Activated naive CD8-positive, alpha-beta T cell (primary cell): ENCODE measurements at regions not wholly inside any gene's neighbourhood (a gene's known extent, or its start where the extent isn't known, plus 50 kb on each side); places are given as distances from the start of the nearest gene placed in this dataset.

Source experiments
- H3K27ac Mint-ChIP-seq: one replicate; pipeline ENCODE4 v1.8.0; 2021; ENCODE audit warnings: mixed read lengths
- H3K27me3 Mint-ChIP-seq: one replicate; pipeline ENCODE4 v1.8.0; 2021; ENCODE audit warnings: mixed read lengths
- H3K36me3 Mint-ChIP-seq: one replicate; pipeline ENCODE4 v1.8.0; 2021; ENCODE audit warnings: mixed read lengths
- H3K4me1 Mint-ChIP-seq: one replicate; pipeline ENCODE4 v1.8.0; 2021; ENCODE audit warnings: low read depth, mixed read lengths
- H3K4me3 Mint-ChIP-seq: one replicate; pipeline ENCODE4 v1.8.0; 2021; ENCODE audit warnings: mild to moderate bottlenecking, mixed read lengths
- H3K9me3 Mint-ChIP-seq: one replicate; pipeline ENCODE4 v1.8.0; 2021; ENCODE audit warnings: low read depth, mixed read lengths

DNA sequence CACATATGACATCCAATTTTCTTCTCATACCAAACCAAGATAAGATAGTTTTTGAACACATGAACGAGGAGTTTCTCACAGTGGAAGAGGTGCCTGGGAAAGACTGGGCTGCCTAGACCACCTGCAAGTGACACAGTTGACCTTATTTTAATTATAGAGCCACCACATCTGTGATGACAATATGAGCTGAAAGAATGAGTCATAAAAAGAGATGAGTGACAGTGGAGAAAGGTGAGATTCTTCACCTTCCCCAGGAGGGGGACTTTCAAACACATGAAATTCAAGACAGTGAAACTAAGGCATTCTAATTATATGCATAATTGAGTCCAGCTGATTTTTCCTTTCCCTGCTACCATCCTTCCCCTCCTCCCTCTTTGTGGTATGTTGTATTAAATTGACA, 475.5 kb downstream of the NXPH1 start:
- H3K4me1 Mint-ChIP-seq: no peaks in the 10 kb centered on the region
- no peak overlapping the region for H3K27ac Mint-ChIP-seq
- H3K9me3 Mint-ChIP-seq: peaks cover 4% of the 10 kb centered on the region

DNA sequence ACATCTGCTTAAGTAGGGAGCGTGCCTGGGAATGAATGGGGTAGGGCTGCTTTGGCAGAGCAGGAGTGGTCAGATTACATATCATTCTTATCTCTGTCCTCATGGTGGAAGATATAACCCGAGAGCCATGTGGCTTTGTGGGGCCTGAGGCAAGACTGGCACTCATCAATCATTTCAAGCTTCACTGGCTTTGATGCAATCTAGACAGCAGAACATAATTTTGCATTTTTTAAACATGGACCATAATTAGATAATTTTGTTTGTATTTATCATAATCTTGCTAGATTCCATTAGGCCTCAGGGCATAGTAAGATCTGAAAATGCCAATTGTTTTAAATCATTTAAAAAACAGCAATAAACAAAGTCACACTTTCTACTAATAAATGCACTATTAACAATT, 480.3 kb downstream of the NXPH1 start:
- H3K4me3 Mint-ChIP-seq: no peak overlapping the region
- H3K36me3 Mint-ChIP-seq: no peaks in the 10 kb centered on the region
- no peak overlapping the region for H3K27ac Mint-ChIP-seq
- peaks cover 4% of the 10 kb centered on the region for H3K9me3 Mint-ChIP-seq
- H3K4me1 Mint-ChIP-seq: no peaks in the 10 kb centered on the region
- H3K27me3 Mint-ChIP-seq: no peaks in the 10 kb centered on the region

More for the DNA sequence above, 475.5 kb downstream of the NXPH1 start:
- no peaks in the 10 kb centered on the region for H3K36me3 Mint-ChIP-seq
- no peak overlapping the region for H3K4me3 Mint-ChIP-seq
- H3K27me3 Mint-ChIP-seq: no peaks in the 10 kb centered on the region

DNA sequence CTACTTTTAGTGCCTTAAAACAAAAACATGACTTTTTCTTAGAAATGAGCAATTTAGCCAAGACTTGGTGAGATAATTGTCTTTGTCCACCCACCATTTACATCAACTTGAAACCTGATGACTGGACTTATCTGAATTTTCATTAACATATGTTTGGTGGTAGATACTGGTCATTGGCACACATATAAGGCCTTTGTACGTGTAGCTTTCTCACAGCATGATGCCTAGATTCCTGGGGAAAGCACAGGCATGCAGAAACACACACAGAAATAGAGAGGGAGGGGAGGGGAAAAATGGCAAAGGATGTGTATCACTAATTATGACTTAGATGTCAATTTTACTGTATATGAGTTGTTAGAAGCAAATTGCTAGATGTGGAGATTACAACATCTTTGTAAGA, 488.4 kb downstream of the NXPH1 start:
- Mint-ChIP-seq H3K4me3 (no peak overlapping the region), H3K27me3 (no peaks in the 10 kb centered on the region), H3K36me3 (no peaks in the 10 kb centered on the region), H3K9me3 (peaks cover 11% of the 10 kb centered on the region), H3K27ac (no peak overlapping the region), H3K4me1 (no peaks in the 10 kb centered on the region)

DNA sequence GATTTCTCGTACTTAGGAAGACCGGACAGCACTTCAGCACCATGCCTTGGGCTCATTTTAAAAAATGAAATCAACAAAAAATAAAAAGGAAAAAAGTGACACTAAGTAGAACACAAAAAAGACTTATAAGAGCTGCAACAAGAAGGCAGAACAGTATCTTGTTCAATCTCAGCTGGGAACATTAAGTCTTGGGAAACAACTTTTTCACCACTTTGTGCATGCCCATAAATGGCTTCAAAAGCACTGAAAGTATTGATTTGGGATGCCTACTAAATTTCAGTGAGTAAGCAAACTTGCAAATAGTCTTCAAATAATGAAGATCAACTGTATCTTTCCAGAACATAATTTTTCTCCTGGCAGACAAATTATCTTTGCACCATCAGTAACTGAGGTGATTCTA, 489.3 kb downstream of the NXPH1 start:
- Mint-ChIP-seq H3K36me3 (no peaks in the 10 kb centered on the region), H3K4me3 (no peak overlapping the region), H3K4me1 (no peaks in the 10 kb centered on the region), H3K27me3 (no peaks in the 10 kb centered on the region), H3K9me3 (peaks cover 11% of the 10 kb centered on the region), H3K27ac (no peak overlapping the region)

DNA sequence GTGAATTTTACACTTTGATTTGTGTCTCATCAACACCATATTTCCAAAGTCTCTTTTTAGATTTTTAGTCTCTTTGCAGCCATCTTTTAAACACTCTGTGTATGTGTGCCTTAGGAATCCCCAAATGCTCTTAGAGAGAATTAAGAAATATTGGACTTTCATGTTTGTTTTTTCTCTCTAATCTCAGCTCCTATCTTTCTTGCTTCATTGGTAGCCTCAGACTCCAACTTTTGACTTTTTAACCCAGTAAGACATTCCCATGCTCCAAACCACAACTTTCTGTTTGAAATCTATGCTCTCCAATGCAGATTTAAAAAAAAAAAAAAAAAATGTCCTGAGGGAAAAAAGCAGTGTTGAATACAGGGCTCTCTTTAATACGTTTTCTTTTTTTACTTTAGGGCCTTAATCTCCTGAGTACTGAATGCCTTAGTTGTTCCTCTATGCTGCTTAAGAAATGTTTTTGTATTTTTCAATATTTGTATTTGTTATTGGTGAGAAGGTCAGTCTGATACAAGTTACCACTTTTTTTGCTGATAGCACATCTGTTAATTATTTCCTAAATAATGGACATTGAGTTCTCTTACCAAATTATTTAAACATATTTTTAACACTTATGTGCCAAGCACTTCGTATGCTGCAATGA, 489.9 kb downstream of the NXPH1 start:
- no peaks in the 10 kb centered on the region for H3K27me3 Mint-ChIP-seq
- peaks cover 11% of the 10 kb centered on the region for H3K9me3 Mint-ChIP-seq
- H3K4me3 Mint-ChIP-seq: no peak overlapping the region
- H3K36me3 Mint-ChIP-seq: no peaks in the 10 kb centered on the region
- H3K4me1 Mint-ChIP-seq: no peaks in the 10 kb centered on the region
- H3K27ac Mint-ChIP-seq: no peak overlapping the region

DNA sequence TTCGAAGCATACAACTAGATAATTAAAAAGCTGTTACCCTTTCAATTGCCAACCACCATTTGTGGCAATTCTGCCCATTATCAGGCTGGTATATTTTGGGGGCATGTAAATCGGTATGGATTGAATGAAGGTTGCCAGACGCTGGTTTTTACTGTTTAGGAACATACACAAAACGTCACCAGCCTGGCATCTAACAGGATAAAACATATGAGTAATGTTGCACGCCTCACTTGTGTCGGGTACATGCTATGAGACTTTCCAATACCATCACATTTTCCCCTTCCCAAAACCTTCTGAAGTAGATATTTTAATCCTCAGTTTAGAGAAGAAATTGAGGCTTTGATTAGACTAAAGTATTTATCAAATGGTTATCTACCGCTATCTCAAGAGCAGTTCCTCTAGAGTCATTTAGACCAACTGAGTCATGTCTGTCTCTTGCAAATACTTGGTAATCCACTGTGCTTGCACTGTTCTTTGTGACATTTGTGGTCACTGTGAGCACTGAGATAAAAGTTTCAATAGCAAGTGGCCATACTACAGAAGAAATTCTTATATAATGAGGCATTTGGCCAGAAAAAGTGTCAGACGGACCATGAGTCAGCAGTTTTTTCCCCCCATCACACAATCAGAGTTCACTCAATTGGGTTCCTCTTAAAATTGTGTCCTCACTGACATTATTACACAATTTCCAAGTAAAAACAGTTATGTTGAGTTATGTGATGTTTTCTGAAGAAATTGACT, 498.7 kb downstream of the NXPH1 start:
- Mint-ChIP-seq H3K4me1 (no peaks in the 10 kb centered on the region), H3K27ac (no peak overlapping the region), H3K4me3 (no peak overlapping the region), H3K27me3 (no peaks in the 10 kb centered on the region), H3K36me3 (no peaks in the 10 kb centered on the region), H3K9me3 (no peaks in the 10 kb centered on the region)

DNA sequence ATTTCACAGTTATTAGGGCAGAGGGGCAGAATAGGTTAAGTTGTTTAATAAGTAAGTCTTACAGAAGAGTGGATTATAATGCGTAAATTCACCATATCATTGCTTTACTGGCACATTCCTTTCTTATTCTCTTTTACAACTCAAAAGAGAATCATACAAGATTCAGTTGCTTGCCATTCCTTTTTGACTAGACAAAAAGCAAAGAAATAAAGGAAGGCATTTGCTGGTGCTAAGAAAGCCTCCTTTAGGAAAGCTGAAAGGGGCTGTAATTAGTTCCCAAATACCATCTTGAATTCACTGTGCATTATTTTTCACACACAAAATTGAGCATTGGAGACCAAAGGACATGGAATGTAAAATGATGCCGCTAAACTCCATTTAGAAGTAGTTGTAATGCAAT, 499.3 kb downstream of the NXPH1 start:
- no peaks in the 10 kb centered on the region for H3K4me1 Mint-ChIP-seq
- no peak overlapping the region for H3K4me3 Mint-ChIP-seq
- H3K27ac Mint-ChIP-seq: no peak overlapping the region
- no peaks in the 10 kb centered on the region for H3K36me3 Mint-ChIP-seq
- H3K27me3 Mint-ChIP-seq: no peaks in the 10 kb centered on the region
- no peaks in the 10 kb centered on the region for H3K9me3 Mint-ChIP-seq

DNA sequence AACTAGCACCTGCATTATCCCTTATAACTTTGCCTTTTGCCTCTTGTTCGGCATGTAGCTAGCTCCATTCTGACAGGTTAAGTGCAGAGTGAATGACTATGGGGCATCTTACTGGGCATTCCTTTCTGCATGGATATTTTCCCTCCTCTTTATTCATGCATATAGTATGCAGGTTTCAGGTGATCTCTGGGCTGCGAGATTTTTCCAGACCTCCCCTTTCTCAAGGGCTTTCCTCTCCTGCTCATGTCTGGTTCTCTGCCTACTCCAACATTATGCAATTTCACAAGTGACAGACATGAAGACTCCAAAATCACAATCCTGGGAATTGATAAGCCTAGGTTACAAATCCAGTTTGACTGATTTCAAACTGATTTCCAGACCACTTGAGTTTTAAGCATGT, 503.8 kb downstream of the NXPH1 start:
- Mint-ChIP-seq H3K4me3 (no peak overlapping the region), H3K9me3 (peaks cover 5% of the 10 kb centered on the region), H3K36me3 (no peaks in the 10 kb centered on the region), H3K4me1 (no peaks in the 10 kb centered on the region), H3K27me3 (no peaks in the 10 kb centered on the region), H3K27ac (no peak overlapping the region)

DNA sequence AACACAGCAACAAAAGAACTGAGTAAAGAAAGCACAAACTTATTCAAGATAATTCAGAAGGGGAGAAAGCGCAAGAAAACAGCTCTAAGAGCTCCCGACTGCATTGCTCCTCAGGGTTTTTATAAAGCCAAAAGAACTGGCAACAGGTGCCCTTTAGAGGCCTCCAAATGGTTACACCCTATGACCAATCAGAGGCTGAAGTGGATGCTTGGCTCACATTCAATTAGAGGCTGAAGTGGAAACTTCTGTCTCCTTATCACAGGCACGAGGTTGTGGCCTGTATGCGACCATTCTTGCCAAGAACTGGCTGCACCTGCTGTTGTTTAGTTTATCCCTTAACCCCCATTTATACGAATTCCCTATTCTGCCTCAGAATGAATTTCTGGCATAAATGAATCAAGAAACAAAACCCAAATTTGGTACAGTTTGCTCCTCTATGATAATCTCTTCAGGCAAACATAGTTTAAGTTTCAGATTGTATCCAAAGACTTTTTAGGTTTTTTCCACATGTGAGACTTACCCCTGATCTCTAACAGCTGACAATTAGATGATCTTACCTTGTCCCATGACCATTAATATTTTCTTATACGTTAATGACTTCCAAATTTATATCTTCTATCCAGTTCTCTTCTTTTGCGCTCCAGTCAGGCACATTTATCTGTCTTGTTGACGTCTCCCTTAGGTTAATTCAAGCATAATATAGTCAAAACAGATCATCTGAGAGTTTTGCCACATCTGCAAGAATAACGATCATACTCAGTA, 504.8 kb downstream of the NXPH1 start:
- Mint-ChIP-seq H3K27me3 (no peaks in the 10 kb centered on the region), H3K4me3 (no peak overlapping the region), H3K27ac (no peak overlapping the region), H3K4me1 (no peaks in the 10 kb centered on the region), H3K9me3 (peaks cover 5% of the 10 kb centered on the region), H3K36me3 (no peaks in the 10 kb centered on the region)

DNA sequence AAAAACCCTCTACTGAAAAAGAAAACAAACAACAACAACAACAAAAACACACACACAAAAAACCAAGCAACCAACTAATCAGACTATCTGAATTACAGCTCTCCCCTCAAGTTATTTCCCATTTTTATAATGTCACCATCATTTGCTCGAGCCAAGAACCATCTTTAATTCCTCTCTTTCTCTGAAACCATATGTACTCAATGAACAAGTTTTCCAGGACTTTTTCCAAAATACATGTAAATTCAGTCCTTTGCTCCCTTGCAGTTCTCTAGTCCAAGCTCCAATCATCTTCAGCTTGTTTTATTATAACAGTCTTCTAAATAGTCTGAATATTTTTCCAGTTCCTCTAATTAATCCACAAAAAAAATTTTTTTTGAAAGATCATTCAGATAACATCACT, 506.0 kb downstream of the NXPH1 start:
- peaks cover 5% of the 10 kb centered on the region for H3K9me3 Mint-ChIP-seq
- no peaks in the 10 kb centered on the region for H3K36me3 Mint-ChIP-seq
- no peak overlapping the region for H3K27ac Mint-ChIP-seq
- no peak overlapping the region for H3K4me3 Mint-ChIP-seq
- H3K27me3 Mint-ChIP-seq: no peaks in the 10 kb centered on the region
- no peaks in the 10 kb centered on the region for H3K4me1 Mint-ChIP-seq

DNA sequence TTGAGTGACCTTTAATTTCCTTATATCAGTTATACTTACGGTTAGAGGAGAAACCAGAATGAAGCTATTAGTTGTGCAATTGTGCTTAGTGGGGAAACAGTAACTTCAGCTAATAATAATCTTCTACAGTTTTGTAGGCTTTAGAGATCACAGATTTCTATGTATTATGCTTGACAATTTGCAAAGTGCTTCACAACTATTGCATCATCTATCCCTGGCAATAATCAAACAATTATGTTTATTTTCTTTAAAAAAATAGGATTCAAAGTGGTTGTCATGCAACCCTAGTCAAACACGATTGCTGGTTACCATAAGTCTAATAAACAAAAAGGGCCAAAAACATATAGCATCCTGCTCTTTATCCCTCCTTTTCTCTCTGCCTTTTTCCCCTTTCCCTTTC, 530.3 kb downstream of the NXPH1 start:
- H3K27ac Mint-ChIP-seq: no peak overlapping the region
- H3K9me3 Mint-ChIP-seq: peaks cover 2% of the 10 kb centered on the region
- H3K27me3 Mint-ChIP-seq: no peaks in the 10 kb centered on the region
- no peak overlapping the region for H3K4me3 Mint-ChIP-seq
- no peaks in the 10 kb centered on the region for H3K36me3 Mint-ChIP-seq
- no peaks in the 10 kb centered on the region for H3K4me1 Mint-ChIP-seq

DNA sequence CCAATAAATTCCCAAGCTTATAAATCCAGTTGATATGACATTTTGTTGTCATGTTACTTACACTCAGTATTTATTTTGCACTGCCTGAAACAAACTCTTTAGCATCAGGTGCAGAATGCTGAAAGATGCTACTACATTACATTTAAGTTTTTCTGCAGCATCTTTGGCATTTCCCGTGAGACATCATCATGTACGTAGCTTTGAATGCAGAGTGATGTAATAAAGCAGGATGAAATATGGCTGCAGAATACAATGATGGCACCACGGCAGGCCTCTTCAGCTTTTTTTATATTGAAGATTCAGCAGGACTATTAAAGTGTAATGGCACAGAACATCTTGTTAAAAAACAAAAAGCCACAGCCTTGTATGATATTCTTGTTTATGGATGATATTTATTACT, 531.8 kb downstream of the NXPH1 start:
- Mint-ChIP-seq H3K4me3 (no peak overlapping the region), H3K27me3 (no peaks in the 10 kb centered on the region), H3K36me3 (no peaks in the 10 kb centered on the region), H3K4me1 (no peaks in the 10 kb centered on the region), H3K9me3 (peaks cover 4% of the 10 kb centered on the region), H3K27ac (no peak overlapping the region)

DNA sequence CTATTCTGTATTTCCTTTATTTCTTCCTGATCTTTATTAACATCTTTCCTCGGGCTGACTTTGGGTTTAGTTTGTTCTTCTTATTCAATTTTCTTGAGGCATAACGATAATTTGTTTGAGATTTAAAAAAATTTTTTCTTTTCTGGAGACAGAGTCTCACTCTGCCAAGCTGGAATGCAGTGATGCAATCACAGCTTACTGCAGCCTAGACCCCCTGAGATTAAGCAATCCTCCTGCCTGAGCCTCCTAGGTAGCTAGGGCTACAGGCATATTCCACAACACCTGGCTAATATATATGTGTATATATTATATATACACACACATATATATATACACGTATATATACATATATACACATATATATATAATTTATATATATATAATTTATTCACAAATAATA, 540.2 kb downstream of the NXPH1 start:
- Mint-ChIP-seq H3K36me3 (no peaks in the 10 kb centered on the region), H3K9me3 (peaks cover 4% of the 10 kb centered on the region), H3K4me3 (no peak overlapping the region), H3K27me3 (no peaks in the 10 kb centered on the region), H3K4me1 (no peaks in the 10 kb centered on the region), H3K27ac (no peak overlapping the region)

DNA sequence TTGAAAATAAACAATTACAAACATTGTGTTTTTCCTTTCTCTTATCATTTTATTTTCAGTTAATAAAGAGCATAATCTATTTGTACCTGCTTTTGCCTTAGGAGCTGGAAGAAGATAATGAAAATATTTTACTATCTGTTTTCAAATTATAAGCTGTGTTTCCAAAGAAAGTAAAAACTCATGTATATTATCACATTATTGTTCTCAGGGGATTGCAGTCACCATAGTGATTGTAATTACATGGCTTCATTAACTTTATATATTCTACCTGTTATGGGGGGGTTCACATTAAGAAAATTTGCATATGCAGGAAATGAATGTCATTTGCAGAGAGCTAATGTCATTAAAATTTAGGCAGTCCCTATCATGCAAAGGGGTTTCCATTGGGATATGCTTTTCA, 542.3 kb downstream of the NXPH1 start:
- H3K27ac Mint-ChIP-seq: no peak overlapping the region
- no peaks in the 10 kb centered on the region for H3K4me1 Mint-ChIP-seq
- H3K9me3 Mint-ChIP-seq: peaks cover 6% of the 10 kb centered on the region
- H3K27me3 Mint-ChIP-seq: no peaks in the 10 kb centered on the region
- H3K4me3 Mint-ChIP-seq: no peak overlapping the region
- no peaks in the 10 kb centered on the region for H3K36me3 Mint-ChIP-seq

DNA sequence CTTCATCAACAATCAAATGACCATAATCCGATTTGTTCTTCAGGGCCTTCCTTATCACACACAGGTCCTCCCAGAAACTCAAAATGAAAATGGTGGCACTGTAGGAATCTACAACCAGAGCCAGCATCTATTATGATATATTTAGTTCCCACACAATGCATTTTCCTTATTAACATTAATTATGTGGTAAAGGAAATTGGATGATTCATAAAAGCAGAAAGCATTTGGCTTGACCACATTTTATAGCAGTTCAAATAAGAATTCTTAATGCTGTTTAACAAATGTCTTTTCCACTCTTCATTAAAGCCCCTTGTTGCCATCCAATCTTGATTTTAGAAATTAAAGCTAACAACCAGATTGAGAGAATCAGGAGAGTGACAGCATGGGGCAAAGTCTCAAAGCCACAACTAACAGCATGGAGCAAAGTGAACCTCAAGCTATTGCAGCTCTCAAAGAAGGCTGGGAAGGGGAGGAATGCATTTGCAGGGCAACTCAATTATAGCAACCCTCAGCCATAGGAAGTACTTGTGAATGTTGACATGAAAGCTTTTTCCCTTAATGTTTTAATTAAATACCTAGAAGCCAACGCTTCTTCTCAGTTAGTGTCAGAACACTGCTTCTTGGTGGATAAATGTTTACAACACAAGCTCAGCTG, 549.1 kb downstream of the NXPH1 start:
- no peaks in the 10 kb centered on the region for H3K27me3 Mint-ChIP-seq
- no peaks in the 10 kb centered on the region for H3K4me1 Mint-ChIP-seq
- no peak overlapping the region for H3K4me3 Mint-ChIP-seq
- H3K27ac Mint-ChIP-seq: no peak overlapping the region
- H3K9me3 Mint-ChIP-seq: peaks cover 6% of the 10 kb centered on the region
- H3K36me3 Mint-ChIP-seq: no peaks in the 10 kb centered on the region
